Activated CD4-positive, alpha-beta memory T cell treated with anti-CD3 and anti-CD28 coated beads for 36 hours (primary cell): ENCODE measurements at regions not wholly inside any gene's neighbourhood (a gene's known extent, or its start where the extent isn't known, plus 50 kb on each side); places are given as distances from the start of the nearest gene placed in this dataset.
"Not testable (repeated sequence)": the region's sequence is repeated elsewhere in the genome, so short reads cannot be mapped to it uniquely, and the experiment has no call there.

Experiments used
- CTCF ChIA-PET: fragments of 350-600 bp; sonication (Branson Sonifier 250); formaldehyde crosslinking; loops from one replicate; lab custom pipeline; 2021; ENCODE audit warnings: antibody characterized with exemption, inconsistent platforms; lab: Charles Lee
- POLR2A ChIA-PET: fragments of 350-600 bp; sonication (Branson Sonifier 250); formaldehyde crosslinking; loops from one replicate; lab custom pipeline; 2021; ENCODE audit warnings: antibody characterized with exemption; lab: Charles Lee
- DNase-seq: peaks from one replicate; pipeline ENCODE4 v3.0.0-alpha.2; 2020
- H3K27ac Mint-ChIP-seq: one replicate; pipeline ENCODE4 v1.8.0; 2021; ENCODE audit warnings: mixed read lengths
- H3K27me3 Mint-ChIP-seq: one replicate; pipeline ENCODE4 v1.8.0; 2021; ENCODE audit warnings: mixed read lengths
- H3K36me3 Mint-ChIP-seq: one replicate; pipeline ENCODE4 v1.8.0; 2021; ENCODE audit warnings: mixed read lengths
- H3K4me1 Mint-ChIP-seq: one replicate; pipeline ENCODE4 v1.8.0; 2021; ENCODE audit warnings: low read depth, mixed read lengths
- H3K4me3 Mint-ChIP-seq: one replicate; pipeline ENCODE4 v1.8.0; 2021; ENCODE audit warnings: mild to moderate bottlenecking, mixed read lengths
- H3K9me3 Mint-ChIP-seq: one replicate; pipeline ENCODE4 v1.8.0; 2021; ENCODE audit warnings: mixed read lengths
- intact Hi-C: fragments of 100-400 bp; cut with micrococcal nuclease; formaldehyde crosslinking; loops from one replicate; pipeline ENCODE4 v1.15.1; 2023

GRCh38 chr2:183866666-183867065 is 731.7 kb upstream of the ZNF804A start:
- ChIA-PET POLR2A (no interaction called here), CTCF (no interaction called here)
- intact Hi-C loops = no loop called here
- peaks cover 5% of the 10 kb centered on the region for H3K9me3 Mint-ChIP-seq
- H3K4me3 Mint-ChIP-seq = no peak overlapping the region
- no peak for DNase-seq
- no peaks in the 10 kb centered on the region for H3K4me1 Mint-ChIP-seq
- H3K36me3 Mint-ChIP-seq = no peaks in the 10 kb centered on the region
- no peaks in the 10 kb centered on the region for H3K27me3 Mint-ChIP-seq
- H3K27ac Mint-ChIP-seq = no peak overlapping the region

- Mint-ChIP-seq H3K9me3 (peaks cover 5% of the 10 kb centered on the region), H3K4me3 (no peak overlapping the region), H3K4me1 (no peaks in the 10 kb centered on the region), H3K27me3 (no peaks in the 10 kb centered on the region), H3K36me3 (no peaks in the 10 kb centered on the region), H3K27ac (no peak overlapping the region)
- no peak for DNase-seq
- CTCF ChIA-PET = no interaction called here
- POLR2A ChIA-PET = no interaction called here
- intact Hi-C loops = no loop called here
These were observed 731.1 kb upstream of the ZNF804A start for GRCh38 chr2:183867206-183867605.

- CTCF ChIA-PET = no interaction called here
- H3K4me1 Mint-ChIP-seq = no peaks in the 10 kb centered on the region
- intact Hi-C loops = no loop called here
These were observed 730.2 kb upstream of the ZNF804A start for GRCh38 chr2:183868153-183868552.

GRCh38 chr2:183868707-183869106 is 729.6 kb upstream of the ZNF804A start:
- ChIA-PET POLR2A (no interaction called here), CTCF (no interaction called here)
- Mint-ChIP-seq H3K27ac (no peak overlapping the region), H3K9me3 (peaks cover 5% of the 10 kb centered on the region), H3K27me3 (no peaks in the 10 kb centered on the region), H3K4me1 (no peaks in the 10 kb centered on the region), H3K36me3 (no peaks in the 10 kb centered on the region), H3K4me3 (no peak overlapping the region)
- DNase-seq = no peak
- intact Hi-C loops = no loop called here

More at GRCh38 chr2:183868153-183868552, 730.2 kb upstream of the ZNF804A start:
- no peak for DNase-seq
- H3K27ac Mint-ChIP-seq = no peak overlapping the region
- no peaks in the 10 kb centered on the region for H3K36me3 Mint-ChIP-seq
- POLR2A ChIA-PET = no interaction called here
- H3K4me3 Mint-ChIP-seq = no peak overlapping the region
- no peaks in the 10 kb centered on the region for H3K27me3 Mint-ChIP-seq
- H3K9me3 Mint-ChIP-seq = peaks cover 5% of the 10 kb centered on the region

GRCh38 chr2:183872131-183872530 is 726.2 kb upstream of the ZNF804A start:
- no peak overlapping the region for H3K27ac Mint-ChIP-seq
- DNase-seq = no peak
- CTCF ChIA-PET = no interaction called here
- H3K36me3 Mint-ChIP-seq = no peaks in the 10 kb centered on the region
- intact Hi-C loops = no loop called here
- H3K4me1 Mint-ChIP-seq = no peaks in the 10 kb centered on the region
- H3K4me3 Mint-ChIP-seq = no peak overlapping the region
- H3K27me3 Mint-ChIP-seq = no peaks in the 10 kb centered on the region
- H3K9me3 Mint-ChIP-seq = peaks cover 5% of the 10 kb centered on the region
- POLR2A ChIA-PET = interaction anchor here (0.6 kb wide), 1 partner anchor 252 kb away, joined by 4 read pairs; no protein-coding TSS in a partner anchor

GRCh38 chr2:183881978-183882377 is 716.4 kb upstream of the ZNF804A start:
- Mint-ChIP-seq H3K4me3 (no peak overlapping the region), H3K27me3 (no peaks in the 10 kb centered on the region), H3K27ac (no peak overlapping the region), H3K9me3 (peaks cover 8% of the 10 kb centered on the region), H3K36me3 (no peaks in the 10 kb centered on the region), H3K4me1 (no peaks in the 10 kb centered on the region)
- DNase-seq = no peak
- CTCF ChIA-PET = no interaction called here
- POLR2A ChIA-PET = no interaction called here
- intact Hi-C loops = no loop called here

GRCh38 chr2:183892315-183892941 is 705.9 kb upstream of the ZNF804A start:
- Mint-ChIP-seq H3K4me1 (no peaks in the 10 kb centered on the region), H3K36me3 (no peaks in the 10 kb centered on the region), H3K27me3 (no peaks in the 10 kb centered on the region), H3K27ac (no peak overlapping the region), H3K9me3 (peaks cover 3% of the 10 kb centered on the region), H3K4me3 (no peak overlapping the region)
- no peak for DNase-seq
- ChIA-PET POLR2A (no interaction called here), CTCF (no interaction called here)
- intact Hi-C loops = no loop called here

GRCh38 chr2:183898641-183899040 is 699.7 kb upstream of the ZNF804A start:
- Mint-ChIP-seq H3K4me3 (no peak overlapping the region), H3K27me3 (no peaks in the 10 kb centered on the region), H3K9me3 (peaks cover 4% of the 10 kb centered on the region), H3K4me1 (no peaks in the 10 kb centered on the region), H3K27ac (no peak overlapping the region), H3K36me3 (no peaks in the 10 kb centered on the region)
- intact Hi-C loops = no loop called here
- ChIA-PET CTCF (no interaction called here), POLR2A (no interaction called here)
- DNase-seq = no peak

- Mint-ChIP-seq H3K4me3 (no peak overlapping the region), H3K27ac (no peak overlapping the region), H3K27me3 (no peaks in the 10 kb centered on the region), H3K36me3 (no peaks in the 10 kb centered on the region), H3K4me1 (no peaks in the 10 kb centered on the region), H3K9me3 (peaks cover 7% of the 10 kb centered on the region)
- no peak for DNase-seq
- intact Hi-C loops = no loop called here
- CTCF ChIA-PET = no interaction called here
- POLR2A ChIA-PET = no interaction called here
These were observed 696.4 kb upstream of the ZNF804A start for GRCh38 chr2:183901931-183902330.

- CTCF ChIA-PET = no interaction called here
- peaks cover 7% of the 10 kb centered on the region for H3K9me3 Mint-ChIP-seq
- no peaks in the 10 kb centered on the region for H3K27me3 Mint-ChIP-seq
- no peaks in the 10 kb centered on the region for H3K4me1 Mint-ChIP-seq
- no peaks in the 10 kb centered on the region for H3K36me3 Mint-ChIP-seq
- no peak overlapping the region for H3K27ac Mint-ChIP-seq
- no peak overlapping the region for H3K4me3 Mint-ChIP-seq
- intact Hi-C loops = no loop called here
- no peak for DNase-seq
- POLR2A ChIA-PET = no interaction called here
These were observed 695.3 kb upstream of the ZNF804A start for GRCh38 chr2:183903026-183903425.

- H3K27me3 Mint-ChIP-seq, DNase-seq, POLR2A ChIA-PET, H3K27ac Mint-ChIP-seq, H3K4me1 Mint-ChIP-seq, H3K36me3 Mint-ChIP-seq, intact Hi-C loops, CTCF ChIA-PET, H3K4me3 Mint-ChIP-seq: not testable (repeated sequence)
- H3K9me3 Mint-ChIP-seq = peaks cover 10% of the 10 kb centered on the region
These were observed 682.3 kb upstream of the ZNF804A start for GRCh38 chr2:183916041-183916440.

- CTCF ChIA-PET = no interaction called here
- POLR2A ChIA-PET = no interaction called here
- Mint-ChIP-seq H3K4me3 (no peak overlapping the region), H3K27me3 (no peaks in the 10 kb centered on the region), H3K27ac (no peak overlapping the region), H3K36me3 (no peaks in the 10 kb centered on the region), H3K4me1 (no peaks in the 10 kb centered on the region), H3K9me3 (peaks cover 16% of the 10 kb centered on the region)
- intact Hi-C loops = no loop called here
- no peak for DNase-seq
These were observed 679.2 kb upstream of the ZNF804A start for GRCh38 chr2:183919167-183919566.

GRCh38 chr2:183919926-183920325 is 678.4 kb upstream of the ZNF804A start:
- Mint-ChIP-seq H3K4me3 (no peak overlapping the region), H3K9me3 (peaks cover 14% of the 10 kb centered on the region), H3K36me3 (no peaks in the 10 kb centered on the region), H3K4me1 (no peaks in the 10 kb centered on the region), H3K27ac (no peak overlapping the region), H3K27me3 (no peaks in the 10 kb centered on the region)
- ChIA-PET CTCF (no interaction called here), POLR2A (no interaction called here)
- DNase-seq = no peak
- intact Hi-C loops = no loop called here
